ENCODE measurements at regions not wholly inside any gene's neighbourhood (a gene's known extent, or its start where the extent isn't known, plus 50 kb on each side); places are given as distances from the start of the nearest gene placed in this dataset.

GRCh38 chr9:115517335-115518075 is 399.5 kb upstream of the TNC start:
- H2AK5ac ChIP-seq (ENCODE audit: low read length), result no peak overlapping the region
- no peak overlapping the region for H3K27ac ChIP-seq (ENCODE audit: low read depth, low read length)
- no peak overlapping the region for H3K18ac ChIP-seq (ENCODE audit: low read length)
- H3K9ac ChIP-seq (ENCODE audit: low read length), result no peak overlapping the region
- no peaks in the 10 kb centered on the region for H3K36me3 ChIP-seq (ENCODE audit: control insufficient read depth, insufficient read depth, low read length)
- H3K56ac ChIP-seq (ENCODE audit: low read length), result no peak overlapping the region
- DNase-seq, result no peak
- H3K4ac ChIP-seq (ENCODE audit: low read depth, low read length), result no peak overlapping the region
- H3K27me3 ChIP-seq (ENCODE audit: insufficient read depth, low read length, poor library complexity), result no peaks in the 10 kb centered on the region
- no peaks in the 10 kb centered on the region for H3K79me2 ChIP-seq (ENCODE audit: control insufficient read depth, insufficient read depth, low read length)
- no peak overlapping the region for H3K4me3 ChIP-seq (ENCODE audit: low read length)
- no peak overlapping the region for H2BK15ac ChIP-seq (replicated peaks; ENCODE audit: low read depth)
- no peak overlapping the region for H3K4me2 ChIP-seq (ENCODE audit: low read length)
- no peaks in the 10 kb centered on the region for H3K4me1 ChIP-seq (ENCODE audit: control insufficient read depth, low read depth, low read length)
- no peak overlapping the region for H4K5ac ChIP-seq (ENCODE audit: low read length)
- H3K79me1 ChIP-seq (ENCODE audit: low read length), result no peaks in the 10 kb centered on the region
- no peak overlapping the region for H4K8ac ChIP-seq (ENCODE audit: low read depth, low read length)
- no peak overlapping the region for H2BK5ac ChIP-seq (ENCODE audit: low read length)
- no peak overlapping the region for H2BK120ac ChIP-seq (ENCODE audit: low read depth, low read length)
- H3K23ac ChIP-seq (ENCODE audit: low read length), result no peak overlapping the region

DNA sequence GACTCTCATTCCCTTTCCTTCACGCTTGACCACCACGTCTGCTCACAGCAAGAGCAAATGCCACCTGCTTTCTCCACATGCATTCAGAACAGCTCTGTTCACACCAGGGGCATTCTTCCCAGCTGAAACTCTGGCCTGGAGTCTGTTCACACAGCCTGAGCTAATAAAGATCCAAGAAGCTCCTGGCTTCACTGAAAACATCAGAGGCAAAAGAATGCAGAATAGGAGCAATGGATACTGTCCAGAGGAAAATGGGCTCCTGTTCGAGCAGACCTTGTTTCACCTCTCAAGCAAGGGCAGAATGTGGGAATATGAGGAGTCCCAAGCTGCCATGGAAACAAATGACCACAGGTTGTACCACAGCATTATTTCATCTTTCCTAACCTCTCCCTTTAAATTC is 402.7 kb upstream of the TNC start:
- Histone ChIP-seq H3K79me1 (ENCODE audit: low read length) (no peaks in the 10 kb centered on the region), H3K4ac (ENCODE audit: low read depth, low read length) (no peak overlapping the region), H4K5ac (ENCODE audit: low read length) (no peak overlapping the region), H2BK15ac (replicated peaks; ENCODE audit: low read depth) (no peak overlapping the region), H2BK120ac (ENCODE audit: low read depth, low read length) (no peak overlapping the region), H2BK5ac (ENCODE audit: low read length) (no peak overlapping the region), H2AK5ac (ENCODE audit: low read length) (no peak overlapping the region), H3K27ac (ENCODE audit: low read depth, low read length) (no peak overlapping the region), H3K56ac (ENCODE audit: low read length) (no peak overlapping the region), H3K9ac (ENCODE audit: low read length) (no peak overlapping the region), H3K4me3 (ENCODE audit: low read length) (no peak overlapping the region), H3K4me1 (ENCODE audit: control insufficient read depth, low read depth, low read length) (no peaks in the 10 kb centered on the region), H3K23ac (ENCODE audit: low read length) (no peak overlapping the region), H3K36me3 (ENCODE audit: control insufficient read depth, insufficient read depth, low read length) (no peaks in the 10 kb centered on the region), H3K79me2 (ENCODE audit: control insufficient read depth, insufficient read depth, low read length) (no peaks in the 10 kb centered on the region), H3K18ac (ENCODE audit: low read length) (no peak overlapping the region), H3K4me2 (ENCODE audit: low read length) (no peak overlapping the region), H4K8ac (ENCODE audit: low read depth, low read length) (no peak overlapping the region), H3K27me3 (ENCODE audit: insufficient read depth, low read length, poor library complexity) (no peaks in the 10 kb centered on the region)
- no CpG with 5 or more reads among the region's 3 CpGs for WGBS (ENCODE audit: extremely low coverage, insufficient coverage, low lambda C conversion rate)
- DNase-seq, result no peak

DNA sequence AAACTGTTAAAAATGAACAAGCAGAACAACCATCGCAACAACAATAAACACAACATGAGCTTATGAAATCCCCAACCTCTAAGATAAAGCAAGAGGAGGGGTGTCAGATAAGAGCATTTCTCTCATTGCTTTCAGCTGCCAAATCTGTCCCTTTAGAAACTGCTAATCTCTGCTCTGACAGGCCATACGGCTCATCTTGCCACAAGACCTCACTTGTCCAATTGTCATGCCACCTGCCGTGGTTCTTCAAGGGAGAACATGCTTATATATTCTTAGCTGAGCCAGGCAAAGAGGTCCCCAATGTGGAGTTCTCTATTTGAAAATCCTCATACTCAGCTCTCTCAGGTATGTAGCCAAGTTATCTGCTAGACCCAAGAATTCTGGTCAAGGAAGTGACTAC is 405.0 kb upstream of the TNC start:
- no peak overlapping the region for H4K5ac ChIP-seq (ENCODE audit: low read length)
- H3K9ac ChIP-seq (ENCODE audit: low read length), result no peak overlapping the region
- peak; percentile 49 for DNase-seq
- H3K18ac ChIP-seq (ENCODE audit: low read length), result peak overlapping the region; percentile 65
- no peak overlapping the region for H3K27ac ChIP-seq (ENCODE audit: low read depth, low read length)
- no peak overlapping the region for H3K56ac ChIP-seq (ENCODE audit: low read length)
- no peaks in the 10 kb centered on the region for H3K27me3 ChIP-seq (ENCODE audit: insufficient read depth, low read length, poor library complexity)
- H2BK5ac ChIP-seq (ENCODE audit: low read length), result no peak overlapping the region
- H3K23ac ChIP-seq (ENCODE audit: low read length), result no peak overlapping the region
- no CpG with 5 or more reads among the region's 3 CpGs for WGBS (ENCODE audit: extremely low coverage, insufficient coverage, low lambda C conversion rate)
- H3K79me1 ChIP-seq (ENCODE audit: low read length), result no peaks in the 10 kb centered on the region
- no peak overlapping the region for H2AK5ac ChIP-seq (ENCODE audit: low read length)
- H3K79me2 ChIP-seq (ENCODE audit: control insufficient read depth, insufficient read depth, low read length), result no peaks in the 10 kb centered on the region
- H3K4ac ChIP-seq (ENCODE audit: low read depth, low read length), result no peak overlapping the region
- no peak overlapping the region for H2BK15ac ChIP-seq (replicated peaks; ENCODE audit: low read depth)
- no peak overlapping the region for H3K4me2 ChIP-seq (ENCODE audit: low read length)
- no peaks in the 10 kb centered on the region for H3K4me1 ChIP-seq (ENCODE audit: control insufficient read depth, low read depth, low read length)
- no peaks in the 10 kb centered on the region for H3K36me3 ChIP-seq (ENCODE audit: control insufficient read depth, insufficient read depth, low read length)
- no peak overlapping the region for H2BK120ac ChIP-seq (ENCODE audit: low read depth, low read length)
- no peak overlapping the region for H4K8ac ChIP-seq (ENCODE audit: low read depth, low read length)
- H3K4me3 ChIP-seq (ENCODE audit: low read length), result no peak overlapping the region

DNA sequence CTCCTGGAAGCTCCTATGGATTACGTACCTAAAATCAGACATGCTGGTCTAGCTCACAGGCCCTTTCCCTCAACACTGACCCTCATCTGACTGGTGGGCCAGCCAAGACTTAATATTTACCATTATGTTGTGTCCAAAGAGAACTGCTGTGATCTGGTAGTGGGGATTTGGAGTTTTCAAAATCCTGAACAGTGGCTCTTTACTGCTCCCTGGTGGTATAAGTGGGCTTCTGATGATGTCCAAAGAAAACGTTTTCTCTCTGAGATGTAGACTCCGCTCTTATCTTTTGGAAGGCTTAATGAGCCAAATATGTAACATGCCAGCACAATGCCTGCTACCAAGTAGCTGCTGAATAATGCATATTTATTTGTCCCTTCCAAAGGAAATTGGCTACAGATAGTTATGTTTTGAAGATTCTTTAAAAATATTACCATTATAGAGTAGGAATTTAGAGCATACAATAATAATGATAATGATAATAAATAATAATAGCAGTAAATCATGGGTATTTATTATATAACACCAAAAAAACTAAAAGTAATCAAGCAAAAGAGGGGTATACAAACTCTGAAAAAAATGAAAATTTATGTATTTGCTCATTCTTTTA is 406.6 kb upstream of the TNC start:
- H3K4ac ChIP-seq (ENCODE audit: low read depth, low read length), result no peak overlapping the region
- H3K23ac ChIP-seq (ENCODE audit: low read length), result no peak overlapping the region
- H3K79me2 ChIP-seq (ENCODE audit: control insufficient read depth, insufficient read depth, low read length), result no peaks in the 10 kb centered on the region
- H3K27me3 ChIP-seq (ENCODE audit: insufficient read depth, low read length, poor library complexity), result no peaks in the 10 kb centered on the region
- no peak overlapping the region for H4K5ac ChIP-seq (ENCODE audit: low read length)
- peak overlapping the region; percentile 73 for H2BK120ac ChIP-seq (ENCODE audit: low read depth, low read length)
- H2AK5ac ChIP-seq (ENCODE audit: low read length), result no peak overlapping the region
- no CpG with 5 or more reads among the region's 3 CpGs for WGBS (ENCODE audit: extremely low coverage, insufficient coverage, low lambda C conversion rate)
- no peak overlapping the region for H3K9ac ChIP-seq (ENCODE audit: low read length)
- H3K27ac ChIP-seq (ENCODE audit: low read depth, low read length), result no peak overlapping the region
- no peak overlapping the region for H2BK5ac ChIP-seq (ENCODE audit: low read length)
- H2BK15ac ChIP-seq (replicated peaks; ENCODE audit: low read depth), result peak overlapping the region; percentile 57
- H4K8ac ChIP-seq (ENCODE audit: low read depth, low read length), result no peak overlapping the region
- H3K4me2 ChIP-seq (ENCODE audit: low read length), result no peak overlapping the region
- no peak overlapping the region for H3K4me3 ChIP-seq (ENCODE audit: low read length)
- no peaks in the 10 kb centered on the region for H3K4me1 ChIP-seq (ENCODE audit: control insufficient read depth, low read depth, low read length)
- H3K79me1 ChIP-seq (ENCODE audit: low read length), result no peaks in the 10 kb centered on the region
- no peaks in the 10 kb centered on the region for H3K36me3 ChIP-seq (ENCODE audit: control insufficient read depth, insufficient read depth, low read length)
- no peak overlapping the region for H3K56ac ChIP-seq (ENCODE audit: low read length)
- DNase-seq, result peak; percentile 85
- H3K18ac ChIP-seq (ENCODE audit: low read length), result peak overlapping the region; percentile 97

DNA sequence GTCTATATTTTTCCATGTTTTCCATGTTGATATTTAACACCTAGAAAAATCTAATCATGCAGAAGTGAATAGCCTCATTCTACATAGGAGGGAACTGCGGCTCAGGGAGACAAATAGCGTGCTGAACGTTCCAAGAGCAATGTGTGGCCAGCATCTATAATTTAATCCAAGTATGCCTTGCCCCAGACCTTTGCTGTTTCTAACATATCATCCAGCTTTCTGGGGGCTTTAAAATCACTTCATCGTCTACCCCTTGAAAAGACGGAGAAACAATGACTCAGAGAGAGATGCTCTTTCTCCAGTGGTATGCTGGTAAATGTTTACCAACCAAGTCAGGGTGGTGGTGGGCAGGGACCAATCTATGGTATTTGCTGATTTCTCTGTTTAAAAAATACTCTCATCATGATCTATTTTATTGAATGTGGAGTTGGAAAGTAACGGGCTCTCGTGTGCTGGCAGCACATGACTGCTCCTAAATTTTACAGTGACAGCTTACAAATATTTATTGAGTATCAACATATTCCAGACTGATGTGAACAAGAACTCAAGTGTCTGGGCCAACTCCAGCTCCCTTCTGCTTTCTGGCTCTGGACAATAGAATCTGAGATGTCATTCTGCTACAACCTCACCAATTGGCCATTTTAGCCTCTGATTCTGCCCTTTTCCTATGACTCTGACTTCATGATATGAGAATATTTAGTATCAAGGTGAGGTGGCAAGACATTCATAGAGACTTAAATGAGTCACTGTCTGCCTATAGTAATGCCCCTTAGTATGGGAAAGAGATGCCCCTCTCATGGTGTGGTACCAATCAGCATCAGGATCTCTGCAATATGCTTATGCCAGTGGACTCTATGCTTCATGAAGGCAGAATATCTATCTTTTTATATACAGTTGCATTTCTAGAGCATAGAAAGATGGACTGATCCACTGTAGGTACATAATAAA is 407.4 kb upstream of the TNC start:
- Histone ChIP-seq H3K9ac (ENCODE audit: low read length) (no peak overlapping the region), H3K4me2 (ENCODE audit: low read length) (no peak overlapping the region), H3K79me1 (ENCODE audit: low read length) (no peaks in the 10 kb centered on the region), H3K36me3 (ENCODE audit: control insufficient read depth, insufficient read depth, low read length) (no peaks in the 10 kb centered on the region), H2BK5ac (ENCODE audit: low read length) (no peak overlapping the region), H3K27me3 (ENCODE audit: insufficient read depth, low read length, poor library complexity) (no peaks in the 10 kb centered on the region), H2AK5ac (ENCODE audit: low read length) (no peak overlapping the region), H3K18ac (ENCODE audit: low read length) (no peak overlapping the region), H3K4me1 (ENCODE audit: control insufficient read depth, low read depth, low read length) (no peaks in the 10 kb centered on the region), H3K56ac (ENCODE audit: low read length) (no peak overlapping the region), H3K79me2 (ENCODE audit: control insufficient read depth, insufficient read depth, low read length) (no peaks in the 10 kb centered on the region), H3K23ac (ENCODE audit: low read length) (no peak overlapping the region), H4K8ac (ENCODE audit: low read depth, low read length) (no peak overlapping the region), H3K4ac (ENCODE audit: low read depth, low read length) (no peak overlapping the region), H2BK120ac (ENCODE audit: low read depth, low read length) (no peak overlapping the region), H2BK15ac (replicated peaks; ENCODE audit: low read depth) (no peak overlapping the region), H4K5ac (ENCODE audit: low read length) (no peak overlapping the region), H3K4me3 (ENCODE audit: low read length) (no peak overlapping the region), H3K27ac (ENCODE audit: low read depth, low read length) (no peak overlapping the region)
- no CpG with 5 or more reads among the region's 7 CpGs for WGBS (ENCODE audit: extremely low coverage, insufficient coverage, low lambda C conversion rate)
- DNase-seq, result no peak
